Heart right ventricle (tissue), 16 donors: ENCODE measurements at regions not wholly inside any gene's neighbourhood (a gene's known extent, or its start where the extent isn't known, plus 50 kb on each side); places are given as distances from the start of the nearest gene placed in this dataset.

ENCODE experiments used
- ATAC-seq, 8 donors: fragments of 200-7000 bp; cut with Tn5 transposase; one replicate each; pipeline ENCODE4 v1.9.1; 2020; ENCODE audit warnings: mild to moderate bottlenecking in 8 of 8, moderate library complexity in 8 of 8, moderate number of reproducible peaks in 1 of 8
- DNase-seq, 2 donors: peaks; one replicate each; pipeline ENCODE4 v3.0.0-alpha.2; 2020
- H3K27ac ChIP-seq, 10 donors: fragments of 200-600 bp; sonication (generic) in 2 of 10; one replicate each; pipeline versions ENCODE4 v1.5.0 to v1.8.0; 2020 to 2022; ENCODE audit warnings: mild to moderate bottlenecking in 3 of 10
- H3K27me3 ChIP-seq, 7 donors: fragments of 200-600 bp; one replicate each; pipeline ENCODE4 v1.8.0; 2021 to 2022; ENCODE audit warnings: mild to moderate bottlenecking in 2 of 7
- H3K36me3 ChIP-seq, 9 donors: fragments of 200-600 bp; sonication (generic) in 1 of 9; one replicate each; pipeline versions ENCODE4 v1.5.0 to v1.8.0; 2020 to 2022; ENCODE audit warnings: mild to moderate bottlenecking in 2 of 9
- H3K4me1 ChIP-seq, 9 donors: fragments of 200-600 bp; sonication (generic) in 1 of 9; one replicate each; pipeline versions ENCODE4 v1.5.0 to v1.8.0; 2020 to 2022; ENCODE audit warnings: mild to moderate bottlenecking in 4 of 9
- H3K4me3 ChIP-seq, 10 donors: fragments of 200-600 bp; sonication (generic) in 2 of 10; one replicate each; pipeline versions ENCODE4 v1.5.0 to v1.8.0; 2020 to 2022; ENCODE audit warnings: mild to moderate bottlenecking in 7 of 10, moderate library complexity in 2 of 10
- H3K9me3 ChIP-seq, 11 donors: fragments of 200-600 bp in 10 of 11; sonication (generic) in 2 of 11; one replicate each; pipeline versions ENCODE4 v1.5.0 to v1.8.0; 2013 to 2022; ENCODE audit warnings: mild to moderate bottlenecking in 2 of 11, control low read depth in 1 of 11, moderate library complexity in 1 of 11
- WGBS, 2 donors: extraction: QIAGEN DNeasy Blood & Tissue Kit; methylation state at CpG; one replicate each; pipeline ENCODE4 v1.1.7; 2013; ENCODE audit warnings: inconsistent platforms in 1 of 2; 5-methylcytosine and 5-hydroxymethylcytosine counted together
- intact Hi-C, 10 donors: fragments of 100-400 bp; cut with DNase I; formaldehyde crosslinking; loops; one replicate each; pipeline versions ENCODE4 v1.11.1 to v1.14.2; 2022
- TF ChIP-seq, protein P1 (sequence below), 9 donors: fragments of 200-600 bp; sonication (generic) in 2 of 9; IDR thresholded peaks; one replicate each; pipeline versions ENCODE4 v1.5.0 to v1.8.0; 2021 to 2022; ENCODE audit warnings: antibody characterized with exemption in 9 of 9, mild to moderate bottlenecking in 5 of 9, moderate library complexity in 1 of 9
- donor health status: Arrhythmogenic right ventricular cardiomyopathy.
- donor health status: ischemic (EF 13 %, LVEDD 7.1; RV severe dilation, severe dysfunction).
- donor health status: healthy with polysubstance abuse.
- donor health status: DM: no; HTN: yes; CAD: no.
- donor health status: DM: no; HTN: no; CAD: no.
- donor health status: ischemic (EF 25% LVEDD 6.9; RV normal size, moderate dysfunction).
- donor health status: ischemic (EF 25% LVEDD 5.7; RV mildly dilated, moderate dysfunction).
- donor health status: healthy.
- donor health status: DM: yes; HTN: yes; CAD: no.
- donor health status: Ischemic cardiomyopathy.
- donor health status: ischemic (EF 35%, LVEDD 5.7; RV mildly dilated, moderate dysfunction).
- donor health status: nonischemic (EF 11% LVEDD 7.7; RV severe dilation, severe dysfunction).
- donor health status: DM: yes; HTN: yes; CAD: no.
- donor health status: PGD.
- donor health status: ischemic (EF 29% LVEDD 5.4; RV normal size, mild dysfunction).
- donor health status: nonischemic (EF 23%, LVEDD 6.1; RV moderate dilation, normal function).

DNA sequence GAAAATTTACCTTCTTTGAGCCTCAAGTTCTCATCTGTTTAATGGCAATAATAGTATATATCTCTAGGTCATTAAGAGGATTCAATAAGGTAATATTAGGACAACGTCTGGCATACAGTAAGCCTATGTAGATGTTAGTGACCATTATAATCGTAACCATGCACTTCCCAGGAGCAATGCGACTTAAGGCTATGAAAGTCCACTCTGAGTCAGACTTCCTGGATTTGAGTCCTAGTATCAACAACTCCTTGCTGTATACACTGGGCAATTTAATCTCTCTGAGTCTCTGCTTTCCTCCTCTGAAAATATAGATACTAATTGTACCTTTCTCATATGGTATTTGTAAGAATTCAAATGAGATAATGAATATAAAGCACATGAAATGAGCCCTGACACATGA lies 168.1 kb upstream of the HDDC2 start:
- H3K36me3 ChIP-seq, result no peaks in the 10 kb centered on the region
- ATAC-seq, result no peak
- no peak overlapping the region for H3K4me3 ChIP-seq
- no peaks in the 10 kb centered on the region for H3K27me3 ChIP-seq
- intact Hi-C loops, result no loop called here
- TF ChIP-seq, protein P1, sequence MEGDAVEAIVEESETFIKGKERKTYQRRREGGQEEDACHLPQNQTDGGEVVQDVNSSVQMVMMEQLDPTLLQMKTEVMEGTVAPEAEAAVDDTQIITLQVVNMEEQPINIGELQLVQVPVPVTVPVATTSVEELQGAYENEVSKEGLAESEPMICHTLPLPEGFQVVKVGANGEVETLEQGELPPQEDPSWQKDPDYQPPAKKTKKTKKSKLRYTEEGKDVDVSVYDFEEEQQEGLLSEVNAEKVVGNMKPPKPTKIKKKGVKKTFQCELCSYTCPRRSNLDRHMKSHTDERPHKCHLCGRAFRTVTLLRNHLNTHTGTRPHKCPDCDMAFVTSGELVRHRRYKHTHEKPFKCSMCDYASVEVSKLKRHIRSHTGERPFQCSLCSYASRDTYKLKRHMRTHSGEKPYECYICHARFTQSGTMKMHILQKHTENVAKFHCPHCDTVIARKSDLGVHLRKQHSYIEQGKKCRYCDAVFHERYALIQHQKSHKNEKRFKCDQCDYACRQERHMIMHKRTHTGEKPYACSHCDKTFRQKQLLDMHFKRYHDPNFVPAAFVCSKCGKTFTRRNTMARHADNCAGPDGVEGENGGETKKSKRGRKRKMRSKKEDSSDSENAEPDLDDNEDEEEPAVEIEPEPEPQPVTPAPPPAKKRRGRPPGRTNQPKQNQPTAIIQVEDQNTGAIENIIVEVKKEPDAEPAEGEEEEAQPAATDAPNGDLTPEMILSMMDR (IDR thresholded peaks at IDR 0.05), result no peak
- DNase-seq, result no peak
- 75 to 84% methylated on average over 3 of the region's 3 CpGs for WGBS, 2 donors
- H3K4me1 ChIP-seq, result no peaks in the 10 kb centered on the region
- H3K27ac ChIP-seq, result no peak overlapping the region
- H3K9me3 ChIP-seq, result no peaks in the 10 kb centered on the region

DNA sequence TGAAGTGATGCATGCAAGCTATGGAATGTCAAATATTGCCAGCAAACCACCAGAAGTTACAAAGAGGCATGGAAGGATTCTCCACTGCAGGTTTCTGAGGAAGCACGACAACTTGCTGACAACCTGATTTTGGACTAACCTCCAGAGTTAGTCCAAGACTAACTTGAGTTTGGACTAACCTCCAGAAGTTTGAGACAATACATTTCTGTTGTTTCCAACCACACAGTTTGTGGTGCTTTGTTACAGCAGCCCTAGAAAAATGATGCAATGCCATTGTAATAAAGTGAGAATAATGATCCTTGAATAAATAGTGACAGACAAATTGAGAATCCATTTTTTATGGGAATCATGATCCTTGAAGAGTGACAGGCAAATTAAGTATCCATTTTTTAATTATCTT lies 169.9 kb upstream of the HDDC2 start:
- TF ChIP-seq, protein P1 (IDR thresholded peaks at IDR 0.05), result no peak
- no peak overlapping the region for H3K27ac ChIP-seq
- H3K36me3 ChIP-seq, result no peaks in the 10 kb centered on the region
- H3K4me1 ChIP-seq, result no peaks in the 10 kb centered on the region
- DNase-seq (no peak), ATAC-seq (no peak)
- WGBS, 2 donors, result 93% methylated on average over 1 of the region's 1 CpG
- H3K27me3 ChIP-seq, result no peaks in the 10 kb centered on the region
- intact Hi-C loops, result no loop called here
- H3K9me3 ChIP-seq, result no peaks in the 10 kb centered on the region
- H3K4me3 ChIP-seq, result no peak overlapping the region

DNA sequence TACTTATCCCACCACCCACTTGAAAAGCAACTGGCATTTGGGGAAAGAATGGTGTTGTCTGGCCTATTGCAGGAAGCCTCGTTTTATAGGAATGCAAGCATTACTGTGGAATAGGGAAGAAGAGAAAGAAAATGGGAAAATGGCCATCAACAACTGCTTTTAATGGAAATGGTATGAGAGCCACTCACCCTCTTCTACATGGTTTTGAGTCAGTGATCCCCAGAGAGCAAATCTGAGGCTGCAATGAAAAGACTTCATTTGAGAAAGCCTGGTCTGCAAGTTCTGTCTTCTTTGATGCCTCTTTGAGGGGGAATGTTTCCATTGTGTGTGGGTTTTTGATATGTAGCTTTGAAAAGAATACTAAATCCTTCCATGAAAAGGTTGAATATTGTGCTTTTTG lies 172.3 kb upstream of the HDDC2 start:
- Histone ChIP-seq H3K4me1 (peaks cover 0 to 4% (median 0%) of the 10 kb centered on the region in 9 donors), H3K9me3 (no peaks in the 10 kb centered on the region), H3K36me3 (no peaks in the 10 kb centered on the region), H3K27ac (no peak overlapping the region), H3K27me3 (no peaks in the 10 kb centered on the region), H3K4me3 (no peak overlapping the region)
- 66 to 74% methylated on average over 1 of the region's 1 CpG for WGBS, 2 donors
- ATAC-seq (no peak), DNase-seq (no peak)
- TF ChIP-seq, protein P1 (IDR thresholded peaks at IDR 0.05), result no peak
- intact Hi-C loops, result no loop called here

DNA sequence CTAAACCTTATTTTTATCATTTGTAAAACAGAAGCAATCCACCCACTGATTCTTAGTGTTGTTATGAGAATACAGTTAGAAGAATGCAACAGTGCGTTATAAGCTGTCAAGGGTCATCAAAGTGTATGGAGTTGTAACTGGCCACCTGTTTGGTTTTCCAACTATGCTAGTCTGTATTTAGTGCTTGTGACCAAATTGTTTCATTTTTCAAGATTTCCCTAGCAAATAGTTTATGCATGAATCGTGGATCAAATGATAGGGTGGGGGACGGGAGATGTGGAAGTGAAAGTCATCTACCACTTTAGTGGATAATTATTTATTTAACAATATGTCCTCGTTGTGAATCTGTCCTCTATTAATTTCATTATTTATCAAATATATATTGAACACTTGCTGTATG lies 175.4 kb upstream of the HDDC2 start:
- intact Hi-C loops, result no loop called here
- TF ChIP-seq, protein P1 (IDR thresholded peaks at IDR 0.05), result no peak

More for the DNA sequence above, 175.4 kb upstream of the HDDC2 start:
- Histone ChIP-seq H3K4me3 (no peak overlapping the region), H3K36me3 (no peaks in the 10 kb centered on the region), H3K27me3 (no peaks in the 10 kb centered on the region), H3K4me1 (peaks cover 0 to 11% (median 0%) of the 10 kb centered on the region in 9 donors), H3K27ac (no peak overlapping the region), H3K9me3 (no peaks in the 10 kb centered on the region)
- DNase-seq (no peak), ATAC-seq (no peak)
- 72 to 74% methylated on average over 4 of the region's 4 CpGs for WGBS, 2 donors
